Astrocyte of the cerebellum (primary cell): ENCODE measurements at regions not wholly inside any gene's neighbourhood (a gene's known extent, or its start where the extent isn't known, plus 50 kb on each side); places are given as distances from the start of the nearest gene placed in this dataset.
"Not testable (repeated sequence)": the region's sequence is repeated elsewhere in the genome, so short reads cannot be mapped to it uniquely, and the experiment has no call there.

Experiments
- DNase-seq: peaks from one replicate; pipeline ENCODE4 v3.0.0-alpha.2; 2011; ENCODE audit warnings: low read depth
- H3K4me3 ChIP-seq: 2 replicates; pipeline ENCODE4 v1.5.1; 2011; ENCODE audit warnings: mild to moderate bottlenecking, low read depth, low read length, moderate library complexity
- in situ Hi-C: cut with HindIII; loops from 2 replicates; pipeline ENCODE4 v1.10.0; 2017; ENCODE audit warnings: low sequenced_read_pairs
- TF ChIP-seq, protein P1 (sequence below): IDR thresholded peaks from 2 replicates; pipeline ENCODE4 v1.5.1; 2012; ENCODE audit warnings: low read length, low read depth, moderate library complexity, mild to moderate bottlenecking; ENCODE audit errors: missing control alignments

DNA sequence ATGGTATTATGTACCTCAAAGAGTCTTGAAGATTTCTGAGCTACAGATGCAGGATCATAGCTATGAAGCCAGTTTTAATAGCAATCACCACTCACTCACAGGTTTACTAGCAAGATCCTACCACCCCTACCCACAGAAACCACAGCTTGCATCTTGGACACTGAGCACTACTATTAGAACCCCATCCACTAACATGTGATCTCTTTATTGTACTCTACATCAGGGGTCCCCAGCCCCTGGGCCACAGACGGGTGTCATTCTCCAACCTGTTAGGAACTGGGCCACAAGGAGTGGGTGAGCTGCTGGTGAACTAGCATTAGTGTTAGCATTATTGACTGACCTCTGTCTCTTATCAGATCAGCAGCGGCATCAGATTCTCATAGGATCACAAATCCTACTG is 844.8 kb upstream of the CHORDC1 start:
- no peak for DNase-seq
- TF ChIP-seq, protein P1, sequence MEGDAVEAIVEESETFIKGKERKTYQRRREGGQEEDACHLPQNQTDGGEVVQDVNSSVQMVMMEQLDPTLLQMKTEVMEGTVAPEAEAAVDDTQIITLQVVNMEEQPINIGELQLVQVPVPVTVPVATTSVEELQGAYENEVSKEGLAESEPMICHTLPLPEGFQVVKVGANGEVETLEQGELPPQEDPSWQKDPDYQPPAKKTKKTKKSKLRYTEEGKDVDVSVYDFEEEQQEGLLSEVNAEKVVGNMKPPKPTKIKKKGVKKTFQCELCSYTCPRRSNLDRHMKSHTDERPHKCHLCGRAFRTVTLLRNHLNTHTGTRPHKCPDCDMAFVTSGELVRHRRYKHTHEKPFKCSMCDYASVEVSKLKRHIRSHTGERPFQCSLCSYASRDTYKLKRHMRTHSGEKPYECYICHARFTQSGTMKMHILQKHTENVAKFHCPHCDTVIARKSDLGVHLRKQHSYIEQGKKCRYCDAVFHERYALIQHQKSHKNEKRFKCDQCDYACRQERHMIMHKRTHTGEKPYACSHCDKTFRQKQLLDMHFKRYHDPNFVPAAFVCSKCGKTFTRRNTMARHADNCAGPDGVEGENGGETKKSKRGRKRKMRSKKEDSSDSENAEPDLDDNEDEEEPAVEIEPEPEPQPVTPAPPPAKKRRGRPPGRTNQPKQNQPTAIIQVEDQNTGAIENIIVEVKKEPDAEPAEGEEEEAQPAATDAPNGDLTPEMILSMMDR = no peak
- in situ Hi-C loops = no loop called here
- no peak overlapping the region for H3K4me3 ChIP-seq

DNA sequence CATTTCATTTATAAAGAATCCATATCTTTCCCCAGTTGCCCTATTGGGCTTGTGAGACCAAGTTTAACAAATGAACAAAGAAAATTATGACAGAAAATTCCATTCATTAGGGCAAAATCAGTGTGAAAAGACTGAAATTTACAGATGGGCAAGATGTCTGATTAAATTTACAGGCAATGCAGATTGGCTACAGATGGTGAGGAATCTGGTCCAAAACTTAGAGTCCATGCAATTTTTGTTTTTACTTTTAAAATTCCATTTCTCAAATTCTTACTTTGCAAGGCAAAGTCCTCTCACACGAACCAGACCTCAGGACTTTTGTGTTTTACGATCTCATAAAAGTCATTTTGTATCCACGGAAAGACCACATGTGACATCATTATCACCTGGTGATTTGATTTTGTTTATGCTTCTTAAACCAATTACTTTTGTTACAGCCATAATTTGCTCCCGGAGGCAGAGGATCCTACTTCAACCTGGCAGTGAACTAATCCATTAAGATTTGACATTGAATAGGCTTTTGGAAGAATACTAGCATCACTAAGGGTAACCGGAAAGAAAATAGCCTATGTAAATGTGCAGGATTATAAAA is 843.7 kb upstream of the CHORDC1 start:
- H3K4me3 ChIP-seq = no peak overlapping the region
- TF ChIP-seq, protein P1 = no peak
- no peak for DNase-seq
- in situ Hi-C loops = no loop called here

DNA sequence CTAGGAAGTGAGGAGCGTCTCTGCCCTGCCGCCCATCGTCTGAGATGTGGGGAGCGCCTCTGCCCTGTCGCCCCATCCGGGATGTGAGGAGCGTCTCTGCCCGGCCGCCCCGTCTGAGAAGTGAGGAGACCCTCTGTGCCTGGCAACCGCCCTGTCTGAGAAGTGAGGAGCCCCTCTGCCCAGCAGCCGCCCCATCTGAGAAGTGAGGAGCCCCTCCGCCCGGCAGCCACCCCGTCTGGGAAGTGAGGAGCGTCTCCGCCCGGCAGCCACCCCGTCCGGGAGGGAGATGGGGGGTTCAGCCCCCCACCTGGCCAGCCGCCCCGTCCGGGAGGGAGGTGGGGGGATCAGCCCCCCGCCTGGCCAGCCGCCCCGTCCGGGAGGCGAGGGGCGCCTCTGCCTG is 840.5 kb upstream of the CHORDC1 start:
- H3K4me3 ChIP-seq, DNase-seq, in situ Hi-C loops: not testable (repeated sequence)

DNA sequence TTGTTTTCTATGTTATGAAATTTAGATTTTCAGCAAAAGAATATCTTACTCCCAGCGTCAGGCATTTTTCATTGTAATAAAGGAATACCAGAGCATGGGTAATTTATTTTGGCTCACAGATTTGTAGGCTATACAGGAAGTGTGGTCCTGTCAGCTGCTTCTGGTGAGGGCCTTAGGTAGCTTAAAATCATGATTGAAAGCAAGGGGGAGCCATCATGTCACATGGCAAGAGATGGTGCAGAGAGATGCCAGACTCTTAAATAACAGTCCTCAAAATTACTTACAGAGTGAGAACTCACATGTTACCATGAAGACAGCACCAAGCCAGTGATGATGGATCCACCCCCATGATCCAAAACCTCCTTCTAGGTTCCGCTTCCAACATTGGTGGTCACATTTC is 825.0 kb upstream of the CHORDC1 start:
- DNase-seq = no peak
- TF ChIP-seq, protein P1 = no peak
- H3K4me3 ChIP-seq = no peak overlapping the region
- in situ Hi-C loops = no loop called here

DNA sequence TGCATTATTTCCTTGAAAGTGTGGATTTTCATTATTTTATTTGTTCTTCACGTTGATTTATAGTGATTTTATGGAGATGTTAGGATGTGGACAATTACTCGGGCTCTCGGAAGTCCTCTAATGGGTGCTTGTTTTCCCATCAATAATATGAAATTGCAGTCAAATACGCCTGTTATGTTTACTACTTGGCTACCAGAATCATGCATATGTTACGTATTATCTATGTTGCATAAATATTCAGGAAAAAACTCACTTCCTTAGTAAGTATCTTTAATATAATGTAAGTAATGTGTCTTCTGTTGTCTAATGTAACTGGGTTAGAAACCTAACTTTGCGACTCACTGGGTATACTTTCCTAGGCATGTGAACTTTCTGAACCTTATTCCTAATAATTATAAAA is 823.4 kb upstream of the CHORDC1 start:
- DNase-seq = no peak
- TF ChIP-seq, protein P1 = no peak
- H3K4me3 ChIP-seq = no peak overlapping the region
- in situ Hi-C loops = no loop called here

DNA sequence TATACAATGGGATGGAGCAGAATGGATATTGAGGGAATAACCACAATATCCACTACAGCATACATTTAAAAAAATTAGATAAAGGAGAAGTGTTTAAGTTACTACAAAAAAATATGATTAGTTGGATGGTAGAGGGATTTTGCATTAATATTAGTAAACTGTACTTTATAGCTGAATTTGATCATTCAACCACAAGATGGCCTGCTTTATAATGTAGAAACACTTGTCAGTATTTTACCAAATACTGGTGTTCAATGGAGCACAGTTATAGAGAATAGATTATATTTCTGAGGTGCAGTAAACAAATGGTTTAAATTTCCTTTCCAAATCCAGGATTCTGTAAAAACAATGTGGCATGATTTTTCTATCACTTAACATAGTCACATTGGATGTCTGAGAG is 818.8 kb upstream of the CHORDC1 start:
- TF ChIP-seq, protein P1 = no peak
- H3K4me3 ChIP-seq = no peak overlapping the region
- DNase-seq = no peak
- in situ Hi-C loops = no loop called here

DNA sequence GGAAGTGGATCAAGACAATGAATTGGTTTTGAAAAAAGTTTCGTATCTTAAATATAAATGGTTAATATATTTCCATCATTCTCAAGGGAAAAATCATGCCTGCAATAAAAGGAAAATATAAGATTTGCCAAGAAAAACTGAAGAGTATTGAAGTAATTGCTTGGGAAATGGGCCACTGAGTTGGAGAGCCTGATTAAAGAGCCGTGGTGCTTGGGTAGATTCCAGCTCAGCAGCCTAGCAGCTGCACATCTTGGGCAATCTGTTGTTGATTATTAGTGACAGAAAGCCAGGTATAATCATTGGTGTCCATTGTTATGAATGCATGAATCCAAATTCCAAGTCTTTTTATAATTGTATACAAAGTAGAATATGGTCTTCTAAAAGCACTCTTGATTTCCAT is 800.9 kb upstream of the CHORDC1 start:
- no peak overlapping the region for H3K4me3 ChIP-seq
- in situ Hi-C loops = no loop called here
- TF ChIP-seq, protein P1 = no peak
- DNase-seq = no peak
